A549 (cell line): ENCODE measurements at regions not wholly inside any gene's neighbourhood (a gene's known extent, or its start where the extent isn't known, plus 50 kb on each side); places are given as distances from the start of the nearest gene placed in this dataset.

Experiments
- ATAC-seq, 2 experiments: fragments of 200-7000 bp in 1 of 2; fragments of >200 bp in 1 of 2; cut with Nextera tagmentation in 1 of 2; cut with Tn5 transposase in 1 of 2; 3 replicates each; pipeline versions ENCODE4 v1.8.0 to v1.9.1; 2018 to 2020; ENCODE audit warnings: mild to moderate bottlenecking in 1 of 2, moderate library complexity in 1 of 2
- CTCF ChIA-PET: fragments of 300-600 bp; sonication (Branson Sonifier 250); formaldehyde crosslinking; extraction: SDS; loops from one replicate; lab custom pipeline; 2021; ENCODE audit warnings: antibody characterized with exemption, inconsistent platforms; lab: Yijun Ruan, JAX
- POLR2A ChIA-PET: fragments of 350-600 bp; formaldehyde crosslinking; extraction: SDS; loops from one replicate; lab custom pipeline; 2021; ENCODE audit warnings: antibody characterized with exemption, inconsistent platforms; lab: Yijun Ruan, JAX
- DNase-seq, 2 experiments: peaks; one replicate each; pipeline versions ENCODE4 v3.0.0 to v3.0.0-alpha.2; 2011 to 2016; ENCODE audit warnings: low read depth in 1 of 2, low spot score in 1 of 2
- FAIRE-seq: peaks from 2 replicates; lab custom pipeline; 2011; peaks lifted over from hg19 to GRCh38; lab: Jason Lieb, UNC
- H3K27ac ChIP-seq, 2 experiments: fragments of >200 bp; sonication (Bioruptor Twin); formaldehyde crosslinking; 3 replicates each; pipeline ENCODE4 v1.5.1; 2016 to 2017
- H3K4me1 ChIP-seq: fragments of >200 bp; sonication (Bioruptor Twin); formaldehyde crosslinking; 3 replicates; pipeline ENCODE4 v1.6.1; 2016
- H3K4me2 ChIP-seq: fragments of >200 bp; sonication (Bioruptor Twin); formaldehyde crosslinking; 3 replicates; pipeline ENCODE4 v1.6.1; 2016
- H3K4me3 ChIP-seq: fragments of >200 bp; sonication (Bioruptor Twin); formaldehyde crosslinking; 3 replicates; pipeline ENCODE4 v1.5.1; 2016
- H3K9me3 ChIP-seq: fragments of >200 bp; sonication (Bioruptor Twin); formaldehyde crosslinking; 3 replicates; pipeline ENCODE4 v1.6.1; 2016
- CBX8 ChIP-seq: fragments of 200-600 bp; sonication (generic); IDR thresholded peaks from 2 replicates; pipeline ENCODE4 v1.6.1; 2016
- CEBPB ChIP-seq, 2 experiments: fragments of >200 bp in 1 of 2; sonication (Bioruptor Twin) in 1 of 2; formaldehyde crosslinking in 1 of 2; IDR thresholded peaks; 2 replicates each; pipeline ENCODE4 v1.6.1; 2012 to 2016
- CHD4 ChIP-seq: fragments of 200-600 bp; sonication (generic); IDR thresholded peaks from 2 replicates; pipeline ENCODE4 v1.6.1; 2016; ENCODE audit warnings: antibody characterized with exemption, mild to moderate bottlenecking, borderline replicate concordance
- EHMT2 ChIP-seq: fragments of 200-600 bp; sonication (generic); IDR thresholded peaks from 2 replicates; pipeline ENCODE4 v1.6.1; 2016; ENCODE audit warnings: antibody characterized with exemption, low read depth, mild to moderate bottlenecking, moderate library complexity
- ESRRA ChIP-seq: fragments of 150-350 bp; IDR thresholded peaks from 2 replicates; pipeline ENCODE4 v1.6.1; 2014; ENCODE audit warnings: mild to moderate bottlenecking, low read length, borderline replicate concordance
- FOSL2 ChIP-seq, 2 experiments: fragments of 450-650 bp in 1 of 2; fragments of >200 bp in 1 of 2; sonication (Bioruptor Twin) in 1 of 2; formaldehyde crosslinking; IDR thresholded peaks; 2 replicates each; pipeline versions ENCODE4 v1.5.0 to v1.6.1; 2016 to 2020; ENCODE audit warnings: mild to moderate bottlenecking in 1 of 2, moderate library complexity in 1 of 2
- GATA3 ChIP-seq: IDR thresholded peaks from 2 replicates; pipeline ENCODE4 v1.6.1; 2012; ENCODE audit warnings: borderline replicate concordance
- HEYL ChIP-seq: fragments of 250-450 bp; sonication (Bioruptor Pico); IDR thresholded peaks from 2 replicates; pipeline ENCODE4 v1.8.0; 2021; ENCODE audit warnings: mild to moderate bottlenecking, moderate library complexity
- HOXB13 ChIP-seq: fragments of 250-450 bp; sonication (Bioruptor Pico); IDR thresholded peaks from 2 replicates; pipeline ENCODE4 v1.5.0; 2020; ENCODE audit warnings: low read depth, mild to moderate bottlenecking, moderate library complexity
- HOXB5 ChIP-seq: fragments of 250-450 bp; sonication (Bioruptor Pico); IDR thresholded peaks from 2 replicates; pipeline ENCODE4 v1.5.0; 2020; ENCODE audit warnings: mild to moderate bottlenecking, moderate library complexity
- JUN ChIP-seq, 2 experiments: fragments of >200 bp; sonication (Bioruptor Twin); formaldehyde crosslinking; IDR thresholded peaks; 2 replicates in 1 of 2; 3 replicates in 1 of 2; pipeline ENCODE4 v1.6.1; 2016 to 2017
- KDM5A ChIP-seq: fragments of 200-600 bp; sonication (generic); IDR thresholded peaks from 2 replicates; pipeline ENCODE4 v1.6.1; 2016; ENCODE audit warnings: antibody characterized with exemption, mild to moderate bottlenecking
- POLR2A ChIP-seq: IDR thresholded peaks from 2 replicates; pipeline ENCODE4 v1.6.1; 2012; ENCODE audit warnings: mild to moderate bottlenecking, low read length
- POLR2AphosphoS2 ChIP-seq: conservative IDR thresholded peaks from 2 replicates; pipeline ENCODE4 v1.6.1; 2012; ENCODE audit warnings: low read length, improper control_type of control experiment, inconsistent platforms
- RAD21 ChIP-seq, 2 experiments: fragments of >200 bp in 1 of 2; sonication (Bioruptor Twin) in 1 of 2; formaldehyde crosslinking in 1 of 2; IDR thresholded peaks in 1 of 2; conservative IDR thresholded peaks in 1 of 2; 2 replicates in 1 of 2; 3 replicates in 1 of 2; pipeline ENCODE4 v1.6.1; 2012 to 2018; ENCODE audit warnings: inconsistent platforms in 1 of 2
- RCOR1 ChIP-seq: fragments of 150-350 bp; IDR thresholded peaks from 2 replicates; pipeline ENCODE4 v1.6.1; 2014; ENCODE audit warnings: antibody characterized with exemption, low read length, low read depth
- WGBS: methylation state at CpG from one replicate; pipeline ENCODE4 v1.1.6; 2017; ENCODE audit errors: missing lambda C conversion rate; 5-methylcytosine and 5-hydroxymethylcytosine counted together
- TF ChIP-seq, protein P1 (sequence below): IDR thresholded peaks from 2 replicates; pipeline ENCODE4 v1.6.1; 2012; ENCODE audit warnings: low read depth, borderline replicate concordance
- TF ChIP-seq, protein P2 (sequence below): IDR thresholded peaks from 2 replicates; pipeline ENCODE4 v1.6.1; 2012
- TF ChIP-seq, protein P3 (sequence below): fragments of 200-600 bp; sonication (generic); IDR thresholded peaks from 2 replicates; pipeline ENCODE4 v1.6.1; 2016; ENCODE audit warnings: antibody characterized with exemption, mild to moderate bottlenecking, moderate library complexity

DNA sequence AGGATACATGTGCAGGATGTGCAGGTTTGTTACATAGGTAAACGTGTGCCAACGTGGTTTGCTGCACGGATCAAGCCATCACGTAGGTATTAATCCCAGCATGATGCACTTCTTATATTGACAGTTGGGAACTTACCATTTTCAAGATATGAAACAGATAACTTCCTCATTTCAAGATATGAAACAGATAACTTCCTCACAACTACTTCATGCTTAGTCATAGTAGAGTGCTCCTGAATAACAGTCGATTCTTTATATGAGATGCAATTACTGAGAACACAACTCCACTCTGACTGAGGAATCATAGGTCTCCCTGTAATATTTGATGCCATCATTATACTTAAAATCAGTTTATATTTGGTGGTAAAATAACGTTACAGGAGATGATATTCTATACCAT, 1124.3 kb downstream of the AMY1C start:
- Histone ChIP-seq H3K4me1 (no peaks in the 10 kb centered on the region), H3K27ac (no peak overlapping the region), H3K9me3 (no peaks in the 10 kb centered on the region), H3K4me2 (no peak overlapping the region), H3K4me3 (no peak overlapping the region)
- FAIRE-seq = no peak
- 21% methylated on average over 6 of the region's 6 CpGs for WGBS
- ChIA-PET POLR2A (no interaction called here), CTCF (no interaction called here)
- no peak for DNase-seq
- ATAC-seq = no peak
- TF ChIP-seq CBX8 (no peak), KDM5A (no peak), ESRRA (no peak), POLR2AphosphoS2 (no peak), EHMT2 (no peak)
- TF ChIP-seq, protein P1, sequence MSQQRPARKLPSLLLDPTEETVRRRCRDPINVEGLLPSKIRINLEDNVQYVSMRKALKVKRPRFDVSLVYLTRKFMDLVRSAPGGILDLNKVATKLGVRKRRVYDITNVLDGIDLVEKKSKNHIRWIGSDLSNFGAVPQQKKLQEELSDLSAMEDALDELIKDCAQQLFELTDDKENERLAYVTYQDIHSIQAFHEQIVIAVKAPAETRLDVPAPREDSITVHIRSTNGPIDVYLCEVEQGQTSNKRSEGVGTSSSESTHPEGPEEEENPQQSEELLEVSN = no peak
- TF ChIP-seq, protein P2, sequence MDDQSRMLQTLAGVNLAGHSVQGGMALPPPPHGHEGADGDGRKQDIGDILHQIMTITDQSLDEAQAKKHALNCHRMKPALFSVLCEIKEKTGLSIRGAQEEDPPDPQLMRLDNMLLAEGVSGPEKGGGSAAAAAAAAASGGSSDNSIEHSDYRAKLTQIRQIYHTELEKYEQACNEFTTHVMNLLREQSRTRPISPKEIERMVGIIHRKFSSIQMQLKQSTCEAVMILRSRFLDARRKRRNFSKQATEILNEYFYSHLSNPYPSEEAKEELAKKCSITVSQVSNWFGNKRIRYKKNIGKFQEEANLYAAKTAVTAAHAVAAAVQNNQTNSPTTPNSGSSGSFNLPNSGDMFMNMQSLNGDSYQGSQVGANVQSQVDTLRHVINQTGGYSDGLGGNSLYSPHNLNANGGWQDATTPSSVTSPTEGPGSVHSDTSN = no peak

DNA sequence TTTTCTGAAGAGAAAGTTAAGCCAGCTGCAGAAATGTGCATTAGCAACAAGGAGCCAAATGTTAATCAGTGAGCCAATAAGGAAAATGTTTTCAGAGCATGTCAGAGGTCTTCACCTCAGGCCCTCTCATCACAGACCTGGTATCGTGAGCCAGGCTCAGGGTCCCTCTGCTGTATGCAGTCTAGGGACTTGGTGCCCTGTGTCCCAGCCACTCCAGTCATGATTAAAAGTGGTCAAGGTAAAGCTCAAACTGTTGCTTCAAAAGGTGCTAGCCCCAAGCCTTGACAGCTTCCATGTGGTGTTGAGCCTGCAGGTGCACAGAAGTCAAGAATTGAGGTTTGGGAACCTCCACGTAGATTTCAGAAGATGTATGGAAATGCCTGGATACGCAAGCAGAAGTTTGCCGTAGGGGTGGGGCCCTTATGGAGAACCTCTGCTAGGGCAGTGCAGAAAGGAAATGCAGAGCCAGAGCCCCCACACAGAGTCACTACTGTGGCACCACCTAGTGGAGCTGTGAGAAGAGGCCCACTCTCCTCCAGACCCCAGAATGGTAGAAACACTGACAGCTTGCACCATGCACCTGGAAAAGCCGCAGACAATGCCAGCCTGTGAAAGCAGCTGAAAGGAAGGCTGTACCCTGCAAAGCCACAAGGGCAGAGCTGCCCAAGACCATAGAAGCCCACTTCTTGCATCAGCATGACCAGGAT, 1128.7 kb downstream of the AMY1C start:
- POLR2A ChIA-PET = no interaction called here
- no peak for DNase-seq

DNA sequence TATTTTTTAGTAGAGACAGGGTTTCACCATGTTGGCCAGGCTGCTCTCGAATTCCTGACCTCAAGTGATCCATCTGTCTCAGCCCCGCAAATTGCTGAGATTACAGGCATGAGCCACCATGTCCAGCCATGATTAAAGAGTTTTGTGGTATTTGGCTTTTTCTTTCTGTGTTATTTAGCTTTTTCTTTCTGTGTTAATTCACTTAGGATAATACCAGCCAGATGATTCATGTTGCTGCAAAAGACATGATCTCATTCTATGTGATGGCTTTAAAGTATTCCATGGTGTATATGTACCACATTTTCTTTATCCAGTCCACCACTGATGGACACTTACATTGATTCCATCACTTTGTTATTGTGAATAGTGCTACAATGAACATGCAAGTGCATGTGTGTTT, 1135.2 kb downstream of the AMY1C start:
- FAIRE-seq (no peak), ATAC-seq (no peak)
- POLR2A ChIA-PET = no interaction called here
- Histone ChIP-seq H3K4me3 (no peak overlapping the region), H3K27ac (no peak overlapping the region)
- TF ChIP-seq RCOR1 (no peak), GATA3 (no peak), HEYL (CRISPR knock-in tag) (no peak), EHMT2 (no peak)
- TF ChIP-seq, protein P1 = no peak
- TF ChIP-seq, all 56 proteins: peak for 0
- 13% methylated on average over 2 of the region's 2 CpGs for WGBS
- no peak for DNase-seq
- H3K4me1 ChIP-seq = no peaks in the 10 kb centered on the region
- H3K9me3 ChIP-seq = no peaks in the 10 kb centered on the region
- H3K4me2 ChIP-seq = no peak overlapping the region
- CTCF ChIA-PET = no interaction called here

More for the DNA sequence above, 1128.7 kb downstream of the AMY1C start:
- H3K4me1 ChIP-seq = no peaks in the 10 kb centered on the region
- no peak overlapping the region for H3K4me2 ChIP-seq
- FAIRE-seq (no peak), ATAC-seq (no peak)
- CTCF ChIA-PET = no interaction called here
- H3K4me3 ChIP-seq = no peak overlapping the region
- 0% methylated on average over 2 of the region's 5 CpGs for WGBS
- no peak overlapping the region for H3K27ac ChIP-seq
- no peaks in the 10 kb centered on the region for H3K9me3 ChIP-seq
- no peak for TF ChIP-seq HOXB13 (CRISPR knock-in tag)
- TF ChIP-seq, protein P3, sequence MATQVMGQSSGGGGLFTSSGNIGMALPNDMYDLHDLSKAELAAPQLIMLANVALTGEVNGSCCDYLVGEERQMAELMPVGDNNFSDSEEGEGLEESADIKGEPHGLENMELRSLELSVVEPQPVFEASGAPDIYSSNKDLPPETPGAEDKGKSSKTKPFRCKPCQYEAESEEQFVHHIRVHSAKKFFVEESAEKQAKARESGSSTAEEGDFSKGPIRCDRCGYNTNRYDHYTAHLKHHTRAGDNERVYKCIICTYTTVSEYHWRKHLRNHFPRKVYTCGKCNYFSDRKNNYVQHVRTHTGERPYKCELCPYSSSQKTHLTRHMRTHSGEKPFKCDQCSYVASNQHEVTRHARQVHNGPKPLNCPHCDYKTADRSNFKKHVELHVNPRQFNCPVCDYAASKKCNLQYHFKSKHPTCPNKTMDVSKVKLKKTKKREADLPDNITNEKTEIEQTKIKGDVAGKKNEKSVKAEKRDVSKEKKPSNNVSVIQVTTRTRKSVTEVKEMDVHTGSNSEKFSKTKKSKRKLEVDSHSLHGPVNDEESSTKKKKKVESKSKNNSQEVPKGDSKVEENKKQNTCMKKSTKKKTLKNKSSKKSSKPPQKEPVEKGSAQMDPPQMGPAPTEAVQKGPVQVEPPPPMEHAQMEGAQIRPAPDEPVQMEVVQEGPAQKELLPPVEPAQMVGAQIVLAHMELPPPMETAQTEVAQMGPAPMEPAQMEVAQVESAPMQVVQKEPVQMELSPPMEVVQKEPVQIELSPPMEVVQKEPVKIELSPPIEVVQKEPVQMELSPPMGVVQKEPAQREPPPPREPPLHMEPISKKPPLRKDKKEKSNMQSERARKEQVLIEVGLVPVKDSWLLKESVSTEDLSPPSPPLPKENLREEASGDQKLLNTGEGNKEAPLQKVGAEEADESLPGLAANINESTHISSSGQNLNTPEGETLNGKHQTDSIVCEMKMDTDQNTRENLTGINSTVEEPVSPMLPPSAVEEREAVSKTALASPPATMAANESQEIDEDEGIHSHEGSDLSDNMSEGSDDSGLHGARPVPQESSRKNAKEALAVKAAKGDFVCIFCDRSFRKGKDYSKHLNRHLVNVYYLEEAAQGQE = no peak
- no peak for TF ChIP-seq CHD4
- no peak for TF ChIP-seq FOSL2 (IDR thresholded peaks at IDR 0.05)
- TF ChIP-seq FOSL2 (CRISPR knock-in tag; IDR thresholded peaks at IDR 0.05) = no peak
- no peak for TF ChIP-seq RAD21 (conservative IDR thresholded peaks at IDR 0.05 in 1 of 2, IDR thresholded peaks at IDR 0.05 in 1 of 2)
- no peak for TF ChIP-seq CEBPB (IDR thresholded peaks at IDR 0.05)
- TF ChIP-seq POLR2A = no peak
- no peak for TF ChIP-seq HOXB5 (CRISPR knock-in tag)
- TF ChIP-seq JUN (IDR thresholded peaks at IDR 0.05) = no peak
- TF ChIP-seq GATA3 = no peak
- TF ChIP-seq, all 56 proteins: peak for 0
